Body of pancreas (tissue), 4 donors: ENCODE measurements at regions not wholly inside any gene's neighbourhood (a gene's known extent, or its start where the extent isn't known, plus 50 kb on each side); places are given as distances from the start of the nearest gene placed in this dataset.

Source experiments
- ATAC-seq: fragments of 150-250 bp; one replicate; pipeline ENCODE4 v1.9.1; 2016
- DNase-seq, 4 donors: peaks; one replicate each; pipeline ENCODE4 v3.0.0-alpha.2; 2019
- H3K27ac ChIP-seq, 4 donors: fragments of 200-600 bp; sonication (generic); 1 replicate in 3 of 4; 2 replicates in 1 of 4; pipeline versions ENCODE4 v1.5.1 to v1.6.1; 2016 to 2019; ENCODE audit warnings: mild to moderate bottlenecking in 1 of 4, mixed read lengths in 1 of 4, moderate library complexity in 1 of 4
- H3K27me3 ChIP-seq, 2 donors: fragments of 200-600 bp; sonication (generic); one replicate each; pipeline ENCODE4 v1.6.0; 2016; ENCODE audit warnings: mild to moderate bottlenecking in 1 of 2
- H3K36me3 ChIP-seq, 2 donors: fragments of 200-600 bp; sonication (generic); replicated peaks in 1 of 2; 2 replicates each; pipeline ENCODE4 v1.5.1; 2016; ENCODE audit warnings: low read depth in 2 of 2; ENCODE audit not compliant: insufficient read depth in 1 of 2
- H3K4me1 ChIP-seq: fragments of 200-600 bp; sonication (generic); one replicate; pipeline ENCODE4 v1.6.0; 2016
- H3K4me3 ChIP-seq, 2 donors: fragments of 200-600 bp; sonication (generic); 1 replicate in 1 of 2; 2 replicates in 1 of 2; pipeline ENCODE4 v1.5.1; 2016 to 2019
- H3K9me3 ChIP-seq, 3 donors: fragments of 200-600 bp; sonication (generic); 1 replicate in 2 of 3; 2 replicates in 1 of 3; pipeline ENCODE4 v1.5.1; 2016
- CTCF ChIP-seq, 7 experiments: fragments of 450-650 bp in 4 of 7; fragments of 200-600 bp in 3 of 7; sonication (generic) in 3 of 7; IDR thresholded peaks; one replicate each; pipeline ENCODE4 v1.5.1; 2016 to 2019; ENCODE audit warnings: antibody characterized with exemption in 7 of 7
- POLR2A ChIP-seq, 3 donors: fragments of 450-650 bp; IDR thresholded peaks; one replicate each; pipeline ENCODE4 v1.6.1; 2016; ENCODE audit warnings: antibody characterized with exemption in 3 of 3, mild to moderate bottlenecking in 2 of 3
- whole genome bisulfite sequencing, 2 donors: methylation state at CpG; one replicate each; pipeline ENCODE4 v1.1.5; 2017; 5-methylcytosine and 5-hydroxymethylcytosine counted together
- intact Hi-C: fragments of 100-400 bp; cut with DNase I; formaldehyde crosslinking; loops from one replicate; pipeline ENCODE4 v1.15.1; 2023

GRCh38 chr10:44289125-44289524 lies 95.8 kb downstream of the CXCL12 start:
- intact Hi-C loops, result no loop called here
- H3K27ac ChIP-seq, result no peak overlapping the region
- ATAC-seq, result no peak

GRCh38 chr10:44287408-44287807 lies 97.5 kb downstream of the CXCL12 start:
- intact Hi-C loops, result no loop called here
- DNase-seq, result no peak
- Histone ChIP-seq H3K9me3 (no peaks in the 10 kb centered on the region), H3K4me3 (no peak overlapping the region), H3K27ac (no peak overlapping the region), H3K27me3 (no peaks in the 10 kb centered on the region), H3K36me3 (no peaks in the 10 kb centered on the region), H3K4me1 (no peaks in the 10 kb centered on the region)
- WGBS, 2 donors, result 72 to 90% methylated on average over 2 of the region's 2 CpGs
- no peak for TF ChIP-seq CTCF (IDR thresholded peaks at IDR 0.05)
- no peak for TF ChIP-seq POLR2A (IDR thresholded peaks at IDR 0.05)
- no peak for ATAC-seq

More at GRCh38 chr10:44289125-44289524, 95.8 kb downstream of the CXCL12 start:
- no peaks in the 10 kb centered on the region for H3K36me3 ChIP-seq
- H3K4me1 ChIP-seq, result no peaks in the 10 kb centered on the region
- WGBS, 2 donors, result 88 to 92% methylated on average over 5 of the region's 5 CpGs
- H3K27me3 ChIP-seq, result no peaks in the 10 kb centered on the region
- H3K4me3 ChIP-seq, result no peak overlapping the region
- DNase-seq, result no peak
- H3K9me3 ChIP-seq, result no peaks in the 10 kb centered on the region
- TF ChIP-seq CTCF (IDR thresholded peaks at IDR 0.05), result no peak
- no peak for TF ChIP-seq POLR2A (IDR thresholded peaks at IDR 0.05)

GRCh38 chr10:44284198-44285084 lies 100.5 kb downstream of the CXCL12 start:
- Histone ChIP-seq H3K36me3 (no peaks in the 10 kb centered on the region), H3K4me1 (no peaks in the 10 kb centered on the region), H3K27me3 (no peaks in the 10 kb centered on the region), H3K9me3 (no peaks in the 10 kb centered on the region), H3K27ac (no peak overlapping the region), H3K4me3 (no peak overlapping the region)
- DNase-seq (no peak), ATAC-seq (no peak)
- 78 to 83% methylated on average over 6 of the region's 6 CpGs for WGBS, 2 donors
- intact Hi-C loops, result no loop called here
- TF ChIP-seq POLR2A (IDR thresholded peaks at IDR 0.05) (no peak), CTCF (IDR thresholded peaks at IDR 0.05) (peak in 2 of 7 experiments; percentile 9 to 13)

- TF ChIP-seq POLR2A (IDR thresholded peaks at IDR 0.05) (no peak), CTCF (IDR thresholded peaks at IDR 0.05) (no peak)
- no peaks in the 10 kb centered on the region for H3K4me1 ChIP-seq
- no peaks in the 10 kb centered on the region for H3K36me3 ChIP-seq
- H3K27ac ChIP-seq, result no peak overlapping the region
- ATAC-seq, result no peak
- no peaks in the 10 kb centered on the region for H3K27me3 ChIP-seq
- no peaks in the 10 kb centered on the region for H3K9me3 ChIP-seq
- intact Hi-C loops, result no loop called here
- 62 to 83% methylated on average over 5 of the region's 5 CpGs for WGBS, 2 donors
- DNase-seq, result no peak
- no peak overlapping the region for H3K4me3 ChIP-seq
These were observed 102.1 kb downstream of the CXCL12 start for GRCh38 chr10:44282626-44283300.
